ENCODE measurements at regions not wholly inside any gene's neighbourhood (a gene's known extent, or its start where the extent isn't known, plus 50 kb on each side); places are given as distances from the start of the nearest gene placed in this dataset.

DNA sequence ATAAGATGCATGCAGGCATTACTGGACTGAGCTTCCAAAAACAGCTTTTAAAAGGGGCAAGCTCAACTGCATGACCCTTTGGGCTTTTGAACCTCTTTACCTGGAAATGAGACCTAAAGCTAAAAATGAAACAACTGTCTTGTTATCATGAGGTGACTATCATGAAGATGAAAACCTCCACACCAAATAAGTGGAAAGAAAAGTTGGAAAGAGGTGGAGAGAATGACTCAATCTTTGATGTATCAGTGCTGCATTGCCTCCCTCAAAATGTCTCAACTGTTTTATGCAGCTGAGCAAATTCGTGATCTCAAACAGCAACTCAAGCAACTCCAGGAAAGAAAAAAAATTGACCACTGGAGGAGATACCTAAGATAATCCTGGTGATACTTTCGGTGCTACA, 307.1 kb downstream of the KBTBD8 start:
- H3K79me2 ChIP-seq (ENCODE audit: low read length): no peaks in the 10 kb centered on the region
- no peaks in the 10 kb centered on the region for H3F3A ChIP-seq (ENCODE audit: low read length, unreplicated experiment)
- H3K9ac ChIP-seq (ENCODE audit: low read length): no peak overlapping the region
- TF ChIP-seq, protein P1, sequence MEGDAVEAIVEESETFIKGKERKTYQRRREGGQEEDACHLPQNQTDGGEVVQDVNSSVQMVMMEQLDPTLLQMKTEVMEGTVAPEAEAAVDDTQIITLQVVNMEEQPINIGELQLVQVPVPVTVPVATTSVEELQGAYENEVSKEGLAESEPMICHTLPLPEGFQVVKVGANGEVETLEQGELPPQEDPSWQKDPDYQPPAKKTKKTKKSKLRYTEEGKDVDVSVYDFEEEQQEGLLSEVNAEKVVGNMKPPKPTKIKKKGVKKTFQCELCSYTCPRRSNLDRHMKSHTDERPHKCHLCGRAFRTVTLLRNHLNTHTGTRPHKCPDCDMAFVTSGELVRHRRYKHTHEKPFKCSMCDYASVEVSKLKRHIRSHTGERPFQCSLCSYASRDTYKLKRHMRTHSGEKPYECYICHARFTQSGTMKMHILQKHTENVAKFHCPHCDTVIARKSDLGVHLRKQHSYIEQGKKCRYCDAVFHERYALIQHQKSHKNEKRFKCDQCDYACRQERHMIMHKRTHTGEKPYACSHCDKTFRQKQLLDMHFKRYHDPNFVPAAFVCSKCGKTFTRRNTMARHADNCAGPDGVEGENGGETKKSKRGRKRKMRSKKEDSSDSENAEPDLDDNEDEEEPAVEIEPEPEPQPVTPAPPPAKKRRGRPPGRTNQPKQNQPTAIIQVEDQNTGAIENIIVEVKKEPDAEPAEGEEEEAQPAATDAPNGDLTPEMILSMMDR (conservative IDR thresholded peaks at IDR 0.05; ENCODE audit: low read depth, low read length): no peak
- TF ChIP-seq EZH2 (IDR thresholded peaks at IDR 0.05; ENCODE audit: low read length, unreplicated experiment): no peak
- no peak for TF ChIP-seq EZH2phosphoT487 (IDR thresholded peaks at IDR 0.05; ENCODE audit: borderline replicate concordance, low read length)
- CTCF ChIA-PET: no interaction called here
- POLR2A ChIA-PET (ENCODE audit: unreplicated experiment): no interaction called here
- no peak for DNase-seq
- H3K27ac ChIP-seq (ENCODE audit: low read length): no peak overlapping the region
- H4K20me1 ChIP-seq (ENCODE audit: low read length): no peaks in the 10 kb centered on the region
- H3K9me2 ChIP-seq (replicated peaks; ENCODE audit: low read length): no peaks in the 10 kb centered on the region
- H3K36me3 ChIP-seq (ENCODE audit: low read depth, low read length): no peaks in the 10 kb centered on the region
- no peak overlapping the region for H2AFZ ChIP-seq (ENCODE audit: low read length)
- no peak overlapping the region for H3K4me3 ChIP-seq (ENCODE audit: low read length)
- intact Hi-C loops (cut with micrococcal nuclease): no loop called here
- ATAC-seq: no peak
- no peaks in the 10 kb centered on the region for H3K4me1 ChIP-seq (ENCODE audit: insufficient read depth, low read length)
- H3K27me3 ChIP-seq (ENCODE audit: low read length): no peaks in the 10 kb centered on the region
- no peaks in the 10 kb centered on the region for H3K9me3 ChIP-seq (ENCODE audit: low read length)
- no peak overlapping the region for H3K4me2 ChIP-seq (ENCODE audit: low read length)
- BruUV-seq (replicated peaks): no TSS peak

DNA sequence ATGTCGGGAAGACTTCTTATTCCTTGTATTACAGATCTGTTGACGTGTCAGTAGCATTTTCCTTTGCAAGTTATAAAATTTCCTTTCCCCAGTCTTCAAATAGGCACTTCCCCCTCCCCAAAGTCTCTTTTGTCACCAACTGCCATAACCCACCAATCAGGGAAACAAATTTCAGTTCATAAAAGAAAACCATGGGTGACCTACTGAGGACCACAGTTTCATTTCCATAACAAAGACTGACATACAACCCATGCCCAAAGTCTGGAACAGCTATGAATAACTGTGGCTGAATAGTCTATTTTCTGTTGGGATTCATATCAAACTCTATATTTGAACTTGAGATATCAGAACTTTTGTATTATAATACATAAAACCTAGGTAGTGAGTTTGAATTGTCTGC, 307.8 kb downstream of the KBTBD8 start:
- Histone ChIP-seq H3K79me2 (ENCODE audit: low read length) (no peaks in the 10 kb centered on the region), H3K9ac (ENCODE audit: low read length) (no peak overlapping the region), H2AFZ (ENCODE audit: low read length) (no peak overlapping the region), H3K4me2 (ENCODE audit: low read length) (no peak overlapping the region), H3K4me1 (ENCODE audit: insufficient read depth, low read length) (no peaks in the 10 kb centered on the region), H3K27me3 (ENCODE audit: low read length) (no peaks in the 10 kb centered on the region), H3F3A (ENCODE audit: low read length, unreplicated experiment) (no peaks in the 10 kb centered on the region), H3K9me3 (ENCODE audit: low read length) (no peaks in the 10 kb centered on the region), H3K27ac (ENCODE audit: low read length) (no peak overlapping the region), H3K36me3 (ENCODE audit: low read depth, low read length) (no peaks in the 10 kb centered on the region), H3K9me2 (replicated peaks; ENCODE audit: low read length) (no peaks in the 10 kb centered on the region), H4K20me1 (ENCODE audit: low read length) (no peaks in the 10 kb centered on the region), H3K4me3 (ENCODE audit: low read length) (no peak overlapping the region)
- DNase-seq (no peak), ATAC-seq (no peak)
- POLR2A ChIA-PET (ENCODE audit: unreplicated experiment): no interaction called here
- BruUV-seq (replicated peaks): no TSS peak
- CTCF ChIA-PET: no interaction called here
- intact Hi-C loops (cut with micrococcal nuclease): no loop called here
- TF ChIP-seq EZH2phosphoT487 (IDR thresholded peaks at IDR 0.05; ENCODE audit: borderline replicate concordance, low read length): no peak
- TF ChIP-seq EZH2 (IDR thresholded peaks at IDR 0.05; ENCODE audit: low read length, unreplicated experiment): no peak
- TF ChIP-seq, protein P1 (conservative IDR thresholded peaks at IDR 0.05; ENCODE audit: low read depth, low read length): no peak

DNA sequence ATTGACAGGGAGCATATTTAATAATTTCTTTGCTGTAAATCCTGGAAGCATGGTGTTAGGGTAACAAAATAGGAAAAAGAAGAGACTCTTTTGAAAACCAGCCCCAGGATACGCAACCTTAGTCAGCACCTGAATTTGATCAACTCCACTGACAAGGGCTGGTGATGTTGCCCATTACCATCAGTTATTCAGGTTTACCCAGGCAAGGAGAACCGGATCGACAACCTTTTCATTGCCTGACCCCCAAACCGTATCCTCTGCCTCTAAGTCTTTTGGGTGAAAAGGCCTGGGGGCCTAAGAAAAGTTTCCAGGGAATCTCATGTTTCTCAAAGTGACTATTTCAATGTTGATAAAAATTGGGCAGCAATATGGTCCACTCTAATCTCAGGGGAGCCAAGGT, 313.3 kb downstream of the KBTBD8 start:
- BruUV-seq (replicated peaks): no TSS peak
- H3K79me2 ChIP-seq (ENCODE audit: low read length): no peaks in the 10 kb centered on the region

More for the DNA sequence above, 313.3 kb downstream of the KBTBD8 start:
- TF ChIP-seq EZH2phosphoT487 (IDR thresholded peaks at IDR 0.05; ENCODE audit: borderline replicate concordance, low read length) (no peak), EZH2 (IDR thresholded peaks at IDR 0.05; ENCODE audit: low read length, unreplicated experiment) (no peak)
- TF ChIP-seq, protein P1 (conservative IDR thresholded peaks at IDR 0.05; ENCODE audit: low read depth, low read length): no peak
- Histone ChIP-seq H3K36me3 (ENCODE audit: low read depth, low read length) (no peaks in the 10 kb centered on the region), H3K4me3 (ENCODE audit: low read length) (no peak overlapping the region), H3F3A (ENCODE audit: low read length, unreplicated experiment) (no peaks in the 10 kb centered on the region), H3K27me3 (ENCODE audit: low read length) (no peaks in the 10 kb centered on the region), H3K9me2 (replicated peaks; ENCODE audit: low read length) (no peaks in the 10 kb centered on the region), H3K9me3 (ENCODE audit: low read length) (no peaks in the 10 kb centered on the region), H3K4me1 (ENCODE audit: insufficient read depth, low read length) (no peaks in the 10 kb centered on the region), H2AFZ (ENCODE audit: low read length) (no peak overlapping the region), H3K27ac (ENCODE audit: low read length) (no peak overlapping the region), H3K9ac (ENCODE audit: low read length) (no peak overlapping the region), H3K4me2 (ENCODE audit: low read length) (no peak overlapping the region), H4K20me1 (ENCODE audit: low read length) (no peaks in the 10 kb centered on the region)
- POLR2A ChIA-PET (ENCODE audit: unreplicated experiment): no interaction called here
- DNase-seq (no peak), ATAC-seq (no peak)
- CTCF ChIA-PET: no interaction called here
- intact Hi-C loops (cut with micrococcal nuclease): no loop called here

Measured in PC-3 (cell line).